ENCODE measurements at regions not wholly inside any gene's neighbourhood (a gene's known extent, or its start where the extent isn't known, plus 50 kb on each side); places are given as distances from the start of the nearest gene placed in this dataset.

DNA sequence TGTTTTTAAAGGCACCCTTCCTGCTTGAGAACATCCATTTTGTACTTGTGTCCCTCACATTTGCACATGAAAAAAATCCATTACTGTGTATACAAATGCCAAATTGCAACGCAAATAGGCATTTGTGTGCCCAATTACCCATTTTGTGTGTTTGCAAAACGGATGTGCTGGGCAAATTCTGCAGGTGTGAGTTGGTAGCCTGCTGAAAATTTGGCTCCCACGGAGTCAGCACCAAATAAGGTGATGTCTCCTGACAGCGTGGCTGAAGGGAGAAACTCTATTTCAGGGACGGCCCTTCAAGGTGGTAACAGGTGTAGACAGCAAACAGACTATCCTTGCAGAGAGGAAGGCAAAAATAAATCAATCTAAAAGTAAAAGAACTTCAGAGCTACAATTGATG lies 661.1 kb downstream of the BCL11A start:
- no peak for ATAC-seq

DNA sequence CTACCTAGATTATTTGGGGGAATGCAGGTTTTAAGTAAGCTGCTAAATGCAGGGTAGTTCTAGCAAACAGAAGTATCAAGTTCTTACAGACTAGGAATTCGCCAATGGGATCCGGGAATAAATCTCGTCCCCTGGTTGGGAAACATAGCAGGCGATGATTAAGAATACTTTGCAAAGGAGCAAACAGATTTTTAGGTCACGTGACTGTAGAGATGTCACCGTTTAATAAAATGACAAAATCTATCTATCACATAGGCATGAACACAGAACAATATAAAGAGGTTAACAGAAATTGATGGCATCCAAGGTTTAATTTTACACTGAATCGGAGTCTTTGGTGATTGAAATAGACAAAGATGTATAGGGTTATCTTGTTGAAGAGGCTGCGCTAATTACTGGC lies 664.1 kb downstream of the BCL11A start:
- ATAC-seq: no peak
- no peak for DNase-seq (ENCODE audit: low spot score)

More for the DNA sequence above, 661.1 kb downstream of the BCL11A start:
- DNase-seq (ENCODE audit: low spot score): no peak

DNA sequence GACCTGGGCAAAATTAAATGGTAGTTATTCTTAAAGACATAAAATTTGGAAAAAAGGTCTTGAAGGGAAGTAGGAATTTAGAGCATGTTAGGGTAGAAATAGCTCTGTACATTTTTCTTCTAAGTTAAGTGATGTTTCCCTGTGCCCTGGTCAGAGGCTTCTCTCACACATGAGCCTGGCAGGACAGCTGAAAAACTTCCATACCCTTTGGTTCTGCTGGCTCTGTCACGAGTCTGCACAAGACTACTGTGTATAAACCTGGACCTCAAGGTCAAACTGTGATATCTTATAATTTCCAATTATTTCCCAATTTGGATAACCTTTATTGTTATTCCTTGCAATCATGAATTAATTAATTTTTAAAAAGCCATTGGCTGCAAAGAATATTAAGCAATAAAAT lies 664.7 kb downstream of the BCL11A start:
- no peak for DNase-seq (ENCODE audit: low spot score)
- ATAC-seq: no peak

DNA sequence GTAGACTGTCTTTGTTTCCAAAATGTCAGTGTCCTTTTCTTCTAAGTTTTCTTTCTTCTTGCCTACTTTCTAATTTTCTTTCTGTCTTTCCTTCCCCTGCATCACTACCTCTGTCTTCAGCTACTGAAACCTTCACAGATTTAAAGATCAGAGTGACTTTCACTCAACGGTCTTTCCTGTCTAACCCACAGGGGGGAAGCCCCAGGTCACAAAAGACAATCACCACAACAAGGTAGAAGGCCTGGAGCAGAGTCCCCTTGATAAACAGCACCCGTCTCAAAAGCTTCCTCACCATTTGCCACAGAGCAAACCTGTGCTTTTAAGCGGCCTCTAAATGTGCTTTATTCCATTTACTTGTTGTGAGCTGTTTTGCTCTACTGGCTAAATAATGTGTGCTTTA lies 665.4 kb downstream of the BCL11A start:
- DNase-seq (ENCODE audit: low spot score): no peak
- no peak for ATAC-seq

DNA sequence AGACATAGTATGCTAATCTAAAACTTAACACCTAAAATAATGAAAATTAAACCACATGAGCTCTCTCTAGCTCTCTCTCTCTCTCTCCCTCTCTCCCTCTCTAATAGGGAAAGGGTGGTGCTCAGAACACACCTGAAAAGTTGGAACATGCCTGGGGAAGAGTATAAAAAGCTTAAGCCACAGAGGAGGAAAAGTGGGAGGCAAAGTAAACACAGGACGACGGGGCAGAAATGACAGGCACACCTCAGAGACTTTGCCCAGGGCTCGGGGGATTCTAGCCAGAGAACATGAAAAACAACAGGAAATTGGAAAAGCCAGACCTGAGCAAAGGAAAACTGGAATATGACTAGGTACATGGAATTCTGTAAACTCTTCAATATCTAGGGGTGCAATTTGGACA lies 666.1 kb downstream of the BCL11A start:
- ATAC-seq: no peak
- no peak for DNase-seq (ENCODE audit: low spot score)

DNA sequence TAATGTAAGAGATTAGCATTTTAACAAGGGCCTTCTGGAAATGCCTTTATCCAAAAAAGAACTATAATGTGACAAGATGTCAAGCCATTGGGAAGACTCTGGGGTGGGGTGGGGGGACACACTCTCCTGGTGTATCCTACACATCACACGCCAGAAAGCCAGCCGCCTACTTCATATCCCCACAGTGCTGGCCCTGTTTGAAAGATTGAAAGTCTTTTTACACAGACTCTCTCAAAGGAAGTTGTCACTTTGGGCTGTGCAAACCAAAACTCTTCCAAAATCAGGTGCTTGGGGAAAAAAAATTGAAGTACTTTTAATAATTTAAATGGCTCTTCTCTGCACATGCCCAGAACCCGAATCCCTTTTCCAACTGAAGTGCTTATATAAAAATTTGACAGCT lies 666.7 kb downstream of the BCL11A start:
- no peak for DNase-seq (ENCODE audit: low spot score)
- ATAC-seq: no peak

DNA sequence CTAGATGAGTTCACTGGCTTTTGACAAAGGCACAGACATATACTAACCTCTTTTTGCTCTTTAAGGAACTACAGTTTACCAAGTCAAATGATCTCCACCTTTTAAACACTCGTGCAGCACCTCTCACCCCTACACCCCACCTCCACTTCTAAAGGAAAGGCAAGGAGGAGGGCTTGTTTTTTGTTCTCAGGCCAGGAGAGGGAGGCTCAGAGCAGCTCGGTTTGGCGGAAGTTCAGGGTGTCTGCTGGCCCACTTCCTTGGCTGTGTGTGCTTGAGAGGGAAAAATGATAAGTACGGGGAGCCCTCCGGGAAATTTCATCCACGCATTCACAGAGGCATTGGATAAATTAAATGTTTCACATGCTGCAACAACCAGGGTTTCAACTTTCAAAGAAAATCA lies 667.9 kb downstream of the BCL11A start:
- ATAC-seq: no peak
- no peak for DNase-seq (ENCODE audit: low spot score)

DNA sequence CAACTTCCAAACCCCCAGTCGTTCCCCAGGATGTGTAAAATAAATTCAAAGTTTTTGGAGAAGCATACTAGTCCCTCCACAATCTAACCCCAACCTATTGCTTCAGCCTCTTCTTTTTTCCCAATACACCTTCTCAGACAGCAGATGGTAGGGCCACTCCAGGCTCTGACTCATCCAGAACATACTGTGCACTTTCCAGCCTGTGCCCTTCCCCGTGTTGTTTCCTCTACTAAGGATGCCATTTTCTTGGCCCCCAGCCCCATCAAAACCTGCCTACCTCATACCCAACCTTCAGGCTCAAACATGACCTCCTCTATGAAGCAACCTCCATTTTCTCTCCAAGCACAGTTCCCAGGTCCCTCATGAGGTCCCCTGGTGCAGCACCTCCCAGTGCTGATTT lies 669.3 kb downstream of the BCL11A start:
- no peak for ATAC-seq

DNA sequence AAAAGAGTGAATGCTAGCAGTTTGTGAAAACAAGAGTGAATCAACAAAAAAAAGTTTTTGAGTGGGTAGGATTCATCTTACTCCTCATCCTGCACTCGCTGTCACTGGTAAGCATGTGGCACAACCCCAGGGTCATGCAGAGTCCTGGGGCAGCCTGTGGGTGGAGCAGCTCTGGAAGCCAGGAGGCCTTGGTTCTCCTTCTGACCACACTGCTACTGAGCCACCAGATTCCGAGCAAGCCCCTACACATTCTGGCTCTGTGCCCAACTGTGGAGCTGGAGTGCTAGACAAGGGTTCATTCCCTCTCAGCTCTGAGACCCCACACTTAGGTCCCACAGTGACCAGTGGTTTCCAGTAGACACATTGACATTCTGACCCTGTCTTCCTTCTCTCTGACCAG lies 670.6 kb downstream of the BCL11A start:
- no peak for ATAC-seq
- no peak for DNase-seq (ENCODE audit: low spot score)

More for the DNA sequence above, 669.3 kb downstream of the BCL11A start:
- no peak for DNase-seq (ENCODE audit: low spot score)

DNA sequence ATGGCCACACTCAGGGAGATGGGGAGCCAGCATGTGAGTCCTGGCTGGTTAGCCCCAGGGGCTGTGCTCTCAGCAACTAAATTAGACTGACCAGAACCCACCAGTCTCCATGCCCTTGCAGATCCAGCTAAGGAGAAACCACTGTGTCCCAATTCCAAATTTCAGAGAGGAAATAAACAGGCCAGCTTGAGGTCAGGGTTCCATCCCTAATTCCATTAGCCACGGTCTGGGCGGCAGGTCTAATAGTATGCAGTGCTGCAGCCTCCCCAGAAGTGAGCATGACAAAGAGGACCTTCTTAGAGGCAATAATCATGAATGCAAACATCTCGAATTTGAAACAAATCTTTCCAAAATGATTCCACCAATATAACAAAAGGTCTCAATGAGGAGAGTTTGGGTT lies 671.2 kb downstream of the BCL11A start:
- no peak for DNase-seq (ENCODE audit: low spot score)
- ATAC-seq: no peak

DNA sequence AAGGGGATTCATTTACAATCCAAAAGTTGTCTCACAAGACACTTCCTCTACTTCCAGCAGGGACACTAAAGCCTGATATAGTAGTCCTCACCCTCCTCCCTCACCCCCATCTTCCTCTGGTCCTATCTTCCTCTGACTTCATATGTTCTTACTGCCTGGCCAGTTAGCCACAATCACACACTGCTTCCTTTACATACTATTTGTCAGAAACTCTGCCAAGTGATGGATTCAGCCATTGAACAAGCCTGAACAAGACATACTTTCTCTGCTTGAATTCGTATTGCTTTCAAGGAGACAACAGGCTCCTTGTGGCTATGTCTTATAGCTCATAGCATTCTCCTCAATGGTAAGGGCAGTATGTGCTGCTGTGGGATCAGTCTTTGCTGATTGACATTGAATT lies 672.2 kb downstream of the BCL11A start:
- ATAC-seq (no peak), DNase-seq (ENCODE audit: low spot score) (no peak)

DNA sequence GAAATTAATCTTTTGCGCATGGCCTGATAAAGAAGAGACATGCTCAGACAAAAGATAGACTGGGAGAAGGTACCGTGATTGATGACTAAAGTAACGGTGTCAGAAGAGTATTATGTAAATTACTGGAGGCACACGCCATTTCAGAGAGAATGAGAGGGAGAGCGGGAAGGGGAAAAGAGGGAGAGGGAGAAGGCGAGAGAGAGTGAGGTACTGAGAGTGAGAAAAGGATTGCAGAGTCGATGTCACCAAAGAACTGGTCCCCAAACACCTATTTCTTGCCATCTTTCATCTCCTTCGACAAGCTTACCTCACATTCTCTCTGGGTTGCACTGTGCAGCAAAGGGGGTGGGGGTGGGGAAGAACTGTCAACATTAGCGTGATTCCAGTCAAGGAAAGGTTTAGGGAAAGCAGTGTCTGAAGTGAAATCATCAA lies 673.7 kb downstream of the BCL11A start:
- DNase-seq (ENCODE audit: low spot score): no peak
- ATAC-seq: no peak

DNA sequence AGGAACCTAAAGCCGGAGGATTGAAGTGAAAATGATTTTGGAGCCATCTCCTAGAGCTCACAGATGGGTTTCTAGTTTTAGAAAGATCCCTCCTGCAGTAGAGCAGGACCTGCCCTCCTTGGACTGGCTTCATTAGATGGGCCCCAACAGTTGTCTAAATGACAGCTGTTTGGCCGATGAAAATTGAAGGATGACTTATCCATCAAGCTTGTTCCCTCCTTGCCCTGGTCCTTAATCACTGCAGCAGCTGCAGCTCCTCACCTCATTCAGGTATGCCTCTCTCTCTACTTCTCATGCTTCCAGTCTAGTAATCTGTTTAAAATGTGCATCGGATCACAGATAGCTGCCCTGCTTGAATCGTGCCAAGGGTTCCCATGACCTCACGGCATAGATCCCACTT lies 677.6 kb downstream of the BCL11A start:
- ATAC-seq: no peak
- no peak for DNase-seq (ENCODE audit: low spot score)

DNA sequence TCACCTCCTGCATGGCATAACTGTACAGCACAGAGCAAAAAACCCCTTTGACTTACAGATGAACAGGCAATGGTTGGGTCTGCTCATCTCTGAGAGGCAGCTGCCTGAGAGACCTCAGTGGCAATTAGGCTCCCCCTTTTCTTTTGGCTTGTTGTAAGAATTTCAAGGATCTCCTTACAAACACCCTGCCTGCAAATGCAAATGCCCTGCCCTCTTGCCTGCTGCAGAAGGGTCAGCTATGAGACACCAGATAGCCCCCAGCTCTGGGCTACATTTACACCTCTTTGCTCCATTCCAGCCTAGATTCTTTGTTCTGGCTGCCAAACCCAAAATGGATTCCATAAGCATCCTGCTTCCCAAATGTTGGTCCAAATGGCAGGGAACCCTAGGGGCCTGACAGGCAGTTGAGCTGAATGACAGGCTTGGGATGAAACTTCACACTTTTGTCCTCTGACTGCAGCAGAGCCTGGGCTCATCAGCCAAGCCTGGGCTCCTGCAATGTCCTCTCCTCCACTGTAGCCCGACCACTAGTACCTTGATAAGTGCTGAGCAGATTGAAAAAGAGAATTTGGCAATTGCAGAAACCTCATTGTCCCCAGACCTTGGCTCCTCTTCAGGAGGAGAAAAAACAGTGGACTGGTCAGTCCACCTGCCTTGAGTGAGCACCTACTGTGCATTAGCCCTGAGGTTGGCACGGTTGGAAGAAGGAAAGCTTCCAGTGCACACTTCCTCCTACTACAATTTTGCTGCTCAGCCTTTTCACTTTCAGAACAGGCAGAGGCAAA lies 678.3 kb downstream of the BCL11A start:
- no peak for DNase-seq (ENCODE audit: low spot score)
- no peak for ATAC-seq

DNA sequence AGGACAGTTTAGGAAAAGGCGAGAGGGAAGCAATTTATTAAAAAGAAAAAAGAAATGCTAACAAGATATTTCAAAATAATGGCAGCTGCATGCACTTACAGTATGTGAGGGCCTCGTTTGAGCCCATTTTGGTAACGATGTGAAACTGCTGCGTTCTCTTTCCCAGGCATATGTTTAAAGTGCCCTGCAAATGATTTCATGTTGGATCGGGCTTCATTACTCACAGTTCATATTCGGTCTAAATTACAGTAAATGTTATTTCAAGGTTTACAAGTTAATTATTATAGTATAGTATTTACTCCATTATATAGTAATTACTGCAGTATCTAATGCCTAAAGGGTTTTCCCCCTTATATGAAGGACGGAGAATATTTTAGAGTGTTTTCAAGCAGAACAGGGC lies 679.1 kb downstream of the BCL11A start:
- ATAC-seq (no peak), DNase-seq (ENCODE audit: low spot score) (no peak)

DNA sequence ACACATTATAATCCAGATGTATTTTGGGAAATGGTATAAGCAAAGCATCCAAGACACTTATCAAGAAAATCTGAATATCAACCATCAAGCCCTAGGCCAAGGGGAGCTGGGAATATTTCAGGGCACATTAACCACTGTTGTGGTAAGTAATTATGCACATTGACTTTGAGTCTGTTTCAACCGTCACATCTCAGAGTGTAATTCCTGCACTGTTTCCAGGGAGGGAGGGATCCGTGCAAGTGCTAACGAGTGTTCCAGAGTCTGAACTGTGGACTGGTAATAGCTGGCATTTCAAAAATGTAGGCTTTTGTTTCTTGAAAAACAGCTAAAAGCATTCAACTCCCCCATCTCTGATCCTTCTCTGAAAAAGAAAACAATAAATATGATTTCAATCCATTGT lies 681.6 kb downstream of the BCL11A start:
- DNase-seq (ENCODE audit: low spot score): no peak

DNA sequence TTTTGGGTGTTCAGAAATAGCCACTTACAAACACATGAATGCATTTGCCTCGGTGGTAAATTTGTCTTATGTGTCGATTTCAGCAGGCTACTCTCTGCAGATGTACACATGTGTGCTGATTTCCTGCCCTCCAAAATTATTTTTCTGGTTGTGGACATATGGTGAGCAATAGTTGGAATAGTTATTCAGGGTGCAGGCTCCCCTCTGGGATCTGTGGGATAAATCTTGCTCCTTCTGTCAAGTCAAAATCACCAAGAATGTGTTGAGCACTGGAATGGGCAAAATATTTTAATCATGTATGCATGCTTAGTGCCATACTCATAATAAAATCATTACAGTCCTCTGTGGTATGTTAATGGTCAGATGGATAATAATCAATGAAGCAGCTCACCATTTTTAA lies 684.5 kb downstream of the BCL11A start:
- no peak for DNase-seq (ENCODE audit: low spot score)
- ATAC-seq: no peak

More for the DNA sequence above, 681.6 kb downstream of the BCL11A start:
- no peak for ATAC-seq

DNA sequence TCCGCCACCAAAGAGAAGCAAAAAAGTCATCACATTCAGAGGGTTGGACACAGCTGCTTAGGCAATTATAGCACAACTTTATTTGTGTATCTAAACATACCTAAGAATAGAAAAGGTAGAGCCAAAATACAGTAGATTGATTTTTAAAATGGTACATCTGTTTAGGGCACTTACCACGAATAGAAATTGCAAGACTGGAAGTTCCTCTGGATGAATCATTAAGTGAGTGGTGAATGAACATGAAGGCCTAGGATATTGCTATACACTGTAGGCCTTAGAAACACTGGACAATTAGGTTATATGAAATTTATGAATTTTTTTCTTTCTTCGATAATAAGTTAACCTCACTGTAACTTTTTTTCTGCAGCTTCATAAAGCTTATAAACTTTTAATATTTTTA lies 687.0 kb downstream of the BCL11A start:
- ATAC-seq: no peak
- DNase-seq (ENCODE audit: low spot score): no peak

DNA sequence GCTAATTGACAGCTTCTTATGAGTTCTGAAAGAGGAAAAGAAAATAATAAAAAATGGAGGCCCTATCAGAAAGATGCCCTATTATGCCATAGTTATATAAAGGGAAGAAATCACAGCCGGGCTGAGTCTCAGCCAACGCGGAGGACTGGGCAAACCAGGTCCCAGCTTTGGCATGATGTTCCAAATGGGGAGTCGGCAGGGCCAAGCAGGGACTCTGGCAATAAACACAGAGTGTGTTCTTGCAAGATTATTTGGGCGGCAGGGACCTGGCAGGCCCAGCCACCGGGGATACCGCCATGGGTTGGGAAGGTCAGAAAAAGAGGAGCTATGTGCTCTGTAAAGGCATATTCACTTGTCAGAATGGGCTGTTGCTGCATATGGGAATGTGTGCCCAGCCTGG lies 694.9 kb downstream of the BCL11A start:
- no peak for DNase-seq (ENCODE audit: low spot score)
- no peak for ATAC-seq

DNA sequence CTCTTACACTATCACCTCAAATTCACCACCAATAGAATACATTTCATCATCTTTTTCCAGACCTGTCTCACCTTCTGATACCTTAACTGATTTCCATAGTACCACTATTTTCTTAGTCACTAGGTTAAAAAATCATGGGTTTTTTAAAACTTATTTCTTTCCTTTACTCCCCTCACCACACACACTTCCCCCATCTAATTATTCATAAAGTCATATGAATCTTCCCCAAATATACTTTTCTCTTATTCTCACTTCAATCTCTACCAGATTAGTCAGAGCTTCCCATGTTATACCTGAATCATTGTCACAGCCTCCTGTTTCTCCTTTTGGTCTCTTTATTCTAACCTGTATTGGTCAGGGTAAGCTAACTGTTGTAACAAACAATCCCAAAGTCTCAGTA lies 696.3 kb downstream of the BCL11A start:
- DNase-seq (ENCODE audit: low spot score): no peak

DNA sequence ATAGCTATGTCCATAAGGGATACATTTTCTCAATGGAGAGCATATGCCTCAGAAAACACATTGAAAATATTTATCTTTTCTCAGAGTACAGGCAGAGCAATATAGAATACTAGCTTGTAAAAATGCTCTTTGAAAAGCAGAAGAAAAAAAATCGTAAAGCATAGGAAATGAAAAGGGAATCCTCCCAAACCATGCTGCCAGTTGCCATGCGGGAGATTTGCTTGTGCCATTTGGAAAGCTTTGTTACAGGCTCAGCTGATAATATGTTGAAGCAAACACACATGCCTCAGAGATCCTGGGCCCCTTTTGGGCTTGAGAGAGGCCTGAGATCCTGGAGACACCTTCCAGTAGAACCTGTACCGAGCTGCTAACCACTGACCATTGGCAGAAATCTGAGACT lies 697.1 kb downstream of the BCL11A start:
- no peak for DNase-seq (ENCODE audit: low spot score)
- ATAC-seq: no peak

More for the DNA sequence above, 696.3 kb downstream of the BCL11A start:
- ATAC-seq: no peak

DNA sequence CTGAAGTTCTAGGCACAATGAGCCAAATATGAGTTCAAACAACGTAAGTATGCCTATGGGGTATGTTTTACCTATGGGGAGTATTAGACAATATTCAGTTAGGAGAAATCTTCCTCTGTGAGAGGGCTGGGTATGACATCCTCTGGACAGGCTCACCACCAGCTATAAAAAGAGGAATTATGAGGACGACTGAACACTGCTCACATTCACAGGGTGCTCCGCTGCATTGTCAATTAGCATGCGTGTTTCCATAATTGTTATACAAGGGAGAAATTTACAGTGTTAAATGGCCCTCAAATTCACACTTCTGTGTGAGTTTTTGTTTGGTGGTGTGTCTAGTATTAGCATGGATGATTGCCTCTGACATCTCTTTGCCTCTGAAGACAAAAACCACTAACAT lies 700.4 kb downstream of the BCL11A start:
- no peak for DNase-seq (ENCODE audit: low spot score)
- no peak for ATAC-seq

DNA sequence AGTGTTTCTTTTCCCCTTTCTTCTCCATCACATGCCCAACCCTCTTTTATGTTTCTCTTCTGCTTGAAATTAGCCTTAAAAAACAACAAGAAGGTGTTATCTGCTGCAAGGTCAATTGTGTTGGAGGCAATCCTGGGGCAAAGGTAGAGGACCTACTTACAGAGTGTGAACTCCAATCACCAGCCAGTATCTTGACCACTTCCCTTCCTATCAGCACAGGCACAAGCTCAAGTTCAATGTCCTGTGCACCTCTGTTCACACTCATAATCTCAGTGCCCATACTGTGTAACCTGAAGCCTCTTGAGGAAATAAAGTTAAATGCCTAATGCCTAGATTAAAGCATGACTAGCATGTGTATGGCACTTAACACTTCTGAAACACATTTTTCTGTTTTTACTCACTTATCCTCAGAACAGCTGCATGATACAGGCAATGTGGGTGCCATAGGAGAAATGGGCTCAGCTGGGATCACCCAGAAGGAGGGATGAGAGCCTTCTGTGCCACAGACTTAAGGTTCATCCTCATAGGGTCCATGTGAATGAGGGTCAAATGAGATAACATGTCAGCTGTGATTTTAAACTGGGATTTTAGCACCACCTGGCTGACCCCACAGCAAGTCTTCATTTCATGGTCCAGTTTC lies 701.5 kb downstream of the BCL11A start:
- ATAC-seq (no peak), DNase-seq (ENCODE audit: low spot score) (no peak)

All from left lobe of liver (tissue), 2 donors.